Stimulated activated naive B cell treated with anti-CD40 and anti-IgM and Interleukin-4, amounts not matched to agents 10 μg/mL and 1 μg/mL and 100 μg/mL, for 72 hours (primary cell): ENCODE measurements at regions not wholly inside any gene's neighbourhood (a gene's known extent, or its start where the extent isn't known, plus 50 kb on each side); places are given as distances from the start of the nearest gene placed in this dataset.

Source experiments
- ATAC-seq, 2 donors: fragments of 150-1000 bp; cut with Tn5 transposase; replicated peaks; 2 replicates each; pipeline ENCODE4 v1.10.0; 2021; ENCODE audit warnings: moderate library complexity in 1 of 2
- DNase-seq: peaks from one replicate; pipeline ENCODE4 v3.0.0; 2021
- H3K27ac Mint-ChIP-seq: one replicate; pipeline ENCODE4 v1.8.0; 2022; ENCODE audit warnings: mild to moderate bottlenecking, mixed read lengths
- H3K27me3 Mint-ChIP-seq, 2 donors: one replicate each; pipeline ENCODE4 v1.8.0; 2022; ENCODE audit warnings: mixed read lengths in 2 of 2
- H3K36me3 Mint-ChIP-seq, 2 donors: one replicate each; pipeline ENCODE4 v1.8.0; 2022; ENCODE audit warnings: mixed read lengths in 2 of 2, mild to moderate bottlenecking in 1 of 2
- H3K4me1 Mint-ChIP-seq, 2 donors: one replicate each; pipeline ENCODE4 v1.8.0; 2022; ENCODE audit warnings: mixed read lengths in 2 of 2, mild to moderate bottlenecking in 1 of 2
- H3K4me3 Mint-ChIP-seq, 2 donors: one replicate each; pipeline ENCODE4 v1.8.0; 2022; ENCODE audit warnings: mild to moderate bottlenecking in 2 of 2, mixed read lengths in 2 of 2, moderate library complexity in 1 of 2
- H3K9me3 Mint-ChIP-seq, 2 donors: one replicate each; pipeline ENCODE4 v1.8.0; 2022; ENCODE audit warnings: mixed read lengths in 2 of 2, mild to moderate bottlenecking in 1 of 2

- Mint-ChIP-seq H3K36me3 (no peaks in the 10 kb centered on the region), H3K27ac (no peak overlapping the region), H3K4me3 (no peak overlapping the region), H3K27me3 (peaks cover 0 to 8% of the 10 kb centered on the region in 2 donors), H3K9me3 (no peaks in the 10 kb centered on the region), H3K4me1 (no peaks in the 10 kb centered on the region)
- ATAC-seq: no peak
- DNase-seq: no peak
Measured at GRCh38 chrX:14476205-14476604, 53.1 kb upstream of the GLRA2 start.

DNA sequence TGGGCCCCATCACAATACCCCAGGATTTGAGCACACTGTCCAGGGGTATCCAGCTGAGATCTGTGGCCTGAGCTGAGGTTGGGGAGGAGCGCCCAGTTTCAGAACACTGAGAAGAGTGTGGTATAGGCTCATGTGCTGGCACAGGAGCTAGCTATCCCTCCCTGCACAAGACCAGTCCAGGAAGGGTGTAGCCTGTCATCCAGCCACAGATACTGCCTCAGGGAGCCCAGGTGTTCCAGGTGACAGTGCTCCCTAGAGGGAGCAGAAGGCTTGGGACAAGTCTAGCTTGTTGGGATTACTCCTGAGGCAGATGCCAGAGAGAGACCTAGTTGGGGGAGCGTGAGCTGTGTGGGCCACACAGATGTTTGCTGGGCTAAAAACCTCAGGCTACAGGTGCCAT, 79.6 kb upstream of the GLRA2 start:
- Mint-ChIP-seq H3K9me3 (peaks cover 0 to 3% of the 10 kb centered on the region in 2 donors), H3K27ac (no peak overlapping the region), H3K27me3 (peaks cover 0 to 5% of the 10 kb centered on the region in 2 donors), H3K4me1 (no peaks in the 10 kb centered on the region), H3K4me3 (no peak overlapping the region), H3K36me3 (no peaks in the 10 kb centered on the region)
- no peak for ATAC-seq
- no peak for DNase-seq

DNA sequence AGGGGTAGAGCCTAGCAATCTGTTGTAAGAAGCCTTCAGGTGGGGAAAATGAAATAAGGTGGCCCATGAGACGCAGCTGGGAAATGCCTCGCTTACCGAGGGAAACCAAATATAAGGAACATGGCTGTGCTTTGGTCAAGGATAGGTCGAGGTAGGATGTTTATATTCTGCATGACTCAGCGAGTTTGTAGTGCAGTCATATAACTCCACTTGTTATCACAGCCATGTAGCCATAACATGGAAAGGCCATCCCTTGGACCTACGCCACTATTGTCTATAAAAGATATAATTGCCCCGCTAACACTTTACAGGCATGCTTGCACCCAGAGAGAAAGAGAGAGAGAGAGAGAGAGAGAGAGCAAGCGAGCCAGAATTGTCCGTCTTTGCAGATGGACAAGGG, 80.9 kb upstream of the GLRA2 start:
- no peak overlapping the region for H3K4me3 Mint-ChIP-seq
- H3K36me3 Mint-ChIP-seq: no peaks in the 10 kb centered on the region
- H3K4me1 Mint-ChIP-seq: no peaks in the 10 kb centered on the region
- no peak overlapping the region for H3K27ac Mint-ChIP-seq
- no peak for ATAC-seq
- no peak for DNase-seq
- H3K9me3 Mint-ChIP-seq: peaks cover 0 to 2% of the 10 kb centered on the region in 2 donors
- peaks cover 0 to 5% of the 10 kb centered on the region in 2 donors for H3K27me3 Mint-ChIP-seq

DNA sequence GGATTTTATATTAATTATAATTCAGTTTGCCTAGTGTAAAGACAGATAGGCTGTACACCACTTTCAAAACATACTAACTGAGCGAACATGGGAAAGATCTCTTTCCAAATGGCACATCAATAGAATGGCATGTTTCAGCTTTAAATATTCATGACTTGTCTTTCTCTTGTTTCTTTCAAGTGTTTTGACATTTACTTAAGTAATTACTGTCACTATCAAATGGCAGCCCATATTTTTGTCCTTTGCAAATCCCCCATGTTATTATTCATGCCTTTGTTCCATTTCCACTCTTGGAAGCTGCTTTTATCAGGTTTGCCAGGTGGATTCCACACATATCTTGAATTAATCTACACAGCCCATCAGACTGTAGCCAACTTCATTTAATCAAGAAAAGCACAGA, 89.2 kb upstream of the GLRA2 start:
- peaks cover 0 to 7% of the 10 kb centered on the region in 2 donors for H3K27me3 Mint-ChIP-seq
- H3K4me1 Mint-ChIP-seq: no peaks in the 10 kb centered on the region
- H3K9me3 Mint-ChIP-seq: peaks cover 0 to 7% of the 10 kb centered on the region in 2 donors
- ATAC-seq: no peak
- no peaks in the 10 kb centered on the region for H3K36me3 Mint-ChIP-seq
- no peak for DNase-seq
- H3K4me3 Mint-ChIP-seq: no peak overlapping the region
- H3K27ac Mint-ChIP-seq: no peak overlapping the region

DNA sequence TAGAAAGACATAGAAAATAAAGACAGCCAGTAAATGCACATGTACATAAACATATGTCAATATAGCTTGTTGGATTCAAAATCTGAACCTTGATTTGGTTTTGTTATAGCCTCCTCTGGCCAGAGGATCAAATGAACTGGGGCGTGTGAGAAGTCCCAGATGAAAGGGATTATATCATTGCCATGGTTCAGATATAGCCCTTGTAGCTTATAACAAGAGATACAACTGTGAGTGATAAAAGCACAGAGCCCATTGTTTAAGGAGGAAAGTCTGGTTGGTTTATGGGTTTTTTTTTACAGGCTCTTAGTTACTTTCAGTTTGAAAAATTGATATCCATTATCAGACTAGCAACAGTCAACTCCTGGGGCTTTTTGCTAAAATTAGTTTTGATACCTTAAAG, 101.7 kb upstream of the GLRA2 start:
- H3K4me3 Mint-ChIP-seq: no peak overlapping the region
- no peaks in the 10 kb centered on the region for H3K9me3 Mint-ChIP-seq
- H3K27ac Mint-ChIP-seq: no peak overlapping the region
- no peaks in the 10 kb centered on the region for H3K27me3 Mint-ChIP-seq
- H3K4me1 Mint-ChIP-seq: no peaks in the 10 kb centered on the region
- DNase-seq (no peak), ATAC-seq (no peak)
- H3K36me3 Mint-ChIP-seq: no peaks in the 10 kb centered on the region

- ATAC-seq (no peak), DNase-seq (no peak)
Measured at GRCh38 chrX:14420841-14421240, 108.5 kb upstream of the GLRA2 start.

DNA sequence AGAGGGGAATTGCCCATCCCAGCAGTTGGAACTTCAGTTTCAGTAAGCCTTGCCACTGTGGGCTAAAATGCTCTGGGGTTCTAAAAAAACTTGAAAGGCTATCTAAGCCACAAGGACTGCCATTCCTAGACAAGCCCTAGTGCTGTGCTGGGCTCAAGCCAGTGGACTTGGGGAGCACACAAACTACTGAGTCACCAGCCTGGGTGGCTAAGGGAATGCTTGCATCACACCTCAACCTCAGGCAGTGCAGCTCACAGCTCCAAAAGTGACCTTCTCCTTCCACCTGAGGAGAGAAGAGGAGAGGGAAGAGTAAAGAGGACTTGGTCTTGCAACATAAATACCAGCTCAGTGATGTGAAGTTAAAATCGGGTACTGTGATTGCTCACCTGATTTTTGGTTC, 116.7 kb upstream of the GLRA2 start:
- no peak overlapping the region for H3K4me3 Mint-ChIP-seq
- H3K9me3 Mint-ChIP-seq: peaks cover 0 to 4% of the 10 kb centered on the region in 2 donors
- ATAC-seq (no peak), DNase-seq (no peak)
- H3K27ac Mint-ChIP-seq: no peak overlapping the region
- H3K4me1 Mint-ChIP-seq: no peaks in the 10 kb centered on the region
- H3K27me3 Mint-ChIP-seq: no peaks in the 10 kb centered on the region
- no peaks in the 10 kb centered on the region for H3K36me3 Mint-ChIP-seq

More at GRCh38 chrX:14420841-14421240, 108.5 kb upstream of the GLRA2 start:
- no peak overlapping the region for H3K4me3 Mint-ChIP-seq
- H3K4me1 Mint-ChIP-seq: no peaks in the 10 kb centered on the region
- peaks cover 0 to 3% of the 10 kb centered on the region in 2 donors for H3K9me3 Mint-ChIP-seq
- no peak overlapping the region for H3K27ac Mint-ChIP-seq
- H3K36me3 Mint-ChIP-seq: no peaks in the 10 kb centered on the region
- no peaks in the 10 kb centered on the region for H3K27me3 Mint-ChIP-seq

- peaks cover 0 to 4% of the 10 kb centered on the region in 2 donors for H3K9me3 Mint-ChIP-seq
- DNase-seq (no peak), ATAC-seq (no peak)
- H3K27ac Mint-ChIP-seq: no peak overlapping the region
- H3K27me3 Mint-ChIP-seq: no peaks in the 10 kb centered on the region
- H3K4me3 Mint-ChIP-seq: no peak overlapping the region
- no peaks in the 10 kb centered on the region for H3K36me3 Mint-ChIP-seq
- no peaks in the 10 kb centered on the region for H3K4me1 Mint-ChIP-seq
Measured at GRCh38 chrX:14411326-14411725, 118.0 kb upstream of the GLRA2 start.

DNA sequence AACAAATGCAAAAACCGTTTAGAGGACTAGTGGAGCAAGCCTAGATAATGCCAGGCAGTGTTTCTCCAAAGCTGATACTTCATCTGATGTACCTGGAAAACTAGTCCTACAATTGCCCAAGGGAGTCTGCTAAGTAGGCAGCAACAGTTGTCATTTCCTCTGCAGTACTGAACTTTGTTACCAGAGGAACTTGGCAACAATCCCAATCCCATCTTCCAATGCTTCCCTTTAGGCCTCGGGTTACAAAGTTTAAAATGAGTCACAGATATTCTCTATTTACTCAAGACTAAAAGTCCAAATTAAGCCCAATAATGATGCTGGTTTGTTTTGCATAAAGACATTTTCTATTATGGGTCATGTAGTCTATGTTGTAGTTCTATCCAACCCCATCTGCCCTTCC, 120.0 kb upstream of the GLRA2 start:
- Mint-ChIP-seq H3K4me3 (no peak overlapping the region), H3K27ac (no peak overlapping the region), H3K27me3 (no peaks in the 10 kb centered on the region), H3K9me3 (peaks cover 0 to 4% of the 10 kb centered on the region in 2 donors), H3K4me1 (no peaks in the 10 kb centered on the region), H3K36me3 (no peaks in the 10 kb centered on the region)
- no peak for ATAC-seq
- no peak for DNase-seq

DNA sequence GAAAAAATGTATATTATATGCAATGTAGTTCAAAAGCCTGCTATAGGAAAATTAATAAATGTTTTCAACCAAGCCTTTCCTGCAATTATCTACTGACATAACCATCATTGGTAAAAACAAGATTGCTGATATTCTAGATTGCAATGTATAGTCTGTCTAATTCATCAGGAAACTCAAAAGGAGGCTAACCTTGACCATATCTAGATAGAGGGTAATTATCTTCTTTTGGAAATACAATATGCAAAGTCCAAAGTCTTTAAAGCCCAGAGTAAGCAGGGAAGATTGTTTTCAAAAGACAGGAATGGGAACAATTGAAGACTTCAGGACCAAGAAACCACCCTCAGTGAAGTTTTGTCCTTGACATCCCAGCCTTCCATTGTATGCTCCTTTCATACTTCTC, 123.1 kb upstream of the GLRA2 start:
- H3K36me3 Mint-ChIP-seq: no peaks in the 10 kb centered on the region
- no peaks in the 10 kb centered on the region for H3K9me3 Mint-ChIP-seq
- ATAC-seq (no peak), DNase-seq (no peak)
- H3K4me3 Mint-ChIP-seq: no peak overlapping the region
- H3K27me3 Mint-ChIP-seq: no peaks in the 10 kb centered on the region
- H3K4me1 Mint-ChIP-seq: no peaks in the 10 kb centered on the region
- no peak overlapping the region for H3K27ac Mint-ChIP-seq

DNA sequence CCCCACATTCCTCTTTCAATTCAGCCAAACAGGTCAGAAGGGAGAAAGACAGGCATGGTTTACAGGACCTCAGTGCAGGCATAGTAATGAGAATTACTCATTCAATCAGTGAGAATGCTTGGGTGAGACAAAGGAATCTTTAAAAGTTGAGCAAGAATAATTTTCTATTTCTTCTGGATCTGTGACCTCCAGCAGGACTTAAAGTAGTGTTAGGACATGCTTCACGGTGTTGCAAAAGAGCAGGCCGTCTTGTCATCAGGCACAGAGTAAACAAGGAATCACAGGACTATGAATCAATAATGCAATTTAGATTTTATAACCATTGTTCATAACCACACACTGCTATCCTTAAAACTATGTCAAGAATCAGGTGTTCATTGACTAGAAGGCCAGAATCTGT, 130.6 kb upstream of the GLRA2 start:
- Mint-ChIP-seq H3K36me3 (no peaks in the 10 kb centered on the region), H3K9me3 (peaks cover 2 to 3% of the 10 kb centered on the region in 2 donors), H3K27me3 (no peaks in the 10 kb centered on the region), H3K4me1 (no peaks in the 10 kb centered on the region), H3K27ac (no peak overlapping the region), H3K4me3 (no peak overlapping the region)
- DNase-seq: no peak
- no peak for ATAC-seq

GRCh38 chrX:14389682-14390081, 139.7 kb upstream of the GLRA2 start:
- Mint-ChIP-seq H3K27me3 (peaks cover 0 to 11% of the 10 kb centered on the region in 2 donors), H3K36me3 (no peaks in the 10 kb centered on the region), H3K27ac (no peak overlapping the region), H3K9me3 (peaks cover 0 to 8% of the 10 kb centered on the region in 2 donors), H3K4me3 (no peak overlapping the region), H3K4me1 (no peaks in the 10 kb centered on the region)
- DNase-seq (no peak), ATAC-seq (no peak)

DNA sequence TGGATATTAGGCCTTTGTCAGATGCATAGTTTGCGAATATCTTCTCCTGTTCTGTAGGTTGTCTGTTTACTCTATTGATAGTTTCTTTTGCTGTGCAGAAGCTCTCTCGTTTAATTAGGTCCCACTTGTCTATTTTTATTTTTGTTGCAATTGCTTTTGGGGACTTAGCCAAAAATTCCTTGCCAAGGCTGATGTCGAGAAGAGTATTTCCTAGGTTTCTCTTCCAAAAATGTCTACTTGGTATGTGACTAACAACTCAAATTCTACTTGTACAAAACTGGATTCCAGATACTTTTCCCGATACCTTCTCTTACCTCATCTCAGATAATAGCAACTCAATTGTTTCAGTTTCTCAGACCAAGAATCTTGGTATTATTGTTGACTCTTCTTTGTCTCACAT, 142.4 kb upstream of the GLRA2 start:
- ATAC-seq (no peak), DNase-seq (no peak)
- H3K4me3 Mint-ChIP-seq: no peak overlapping the region
- no peaks in the 10 kb centered on the region for H3K4me1 Mint-ChIP-seq
- no peak overlapping the region for H3K27ac Mint-ChIP-seq
- H3K36me3 Mint-ChIP-seq: no peaks in the 10 kb centered on the region
- no peaks in the 10 kb centered on the region for H3K9me3 Mint-ChIP-seq
- H3K27me3 Mint-ChIP-seq: peaks cover 0 to 11% of the 10 kb centered on the region in 2 donors

DNA sequence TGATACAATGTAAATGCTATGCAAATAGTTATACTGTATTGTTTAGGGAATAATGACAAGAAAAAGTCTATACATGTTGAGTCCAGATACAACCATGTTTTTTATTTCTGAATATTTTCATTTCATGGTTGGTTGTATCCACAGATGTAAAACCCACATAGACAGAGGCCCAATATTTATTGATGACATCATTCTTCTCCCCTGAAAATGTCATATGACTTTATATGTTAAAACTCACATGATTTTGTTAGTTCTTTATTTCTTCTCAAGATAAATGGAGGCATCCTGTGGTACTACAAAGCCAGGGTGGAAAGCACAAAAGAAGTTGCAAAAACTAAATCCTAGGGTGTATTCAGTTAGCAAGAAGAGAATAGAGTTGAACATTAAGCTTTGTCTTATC, 149.3 kb upstream of the GLRA2 start:
- ATAC-seq (no peak), DNase-seq (no peak)
- Mint-ChIP-seq H3K4me3 (no peak overlapping the region), H3K36me3 (no peaks in the 10 kb centered on the region), H3K27me3 (no peaks in the 10 kb centered on the region), H3K9me3 (no peaks in the 10 kb centered on the region), H3K27ac (no peak overlapping the region), H3K4me1 (no peaks in the 10 kb centered on the region)

- Mint-ChIP-seq H3K27me3 (no peaks in the 10 kb centered on the region), H3K9me3 (peaks cover 0 to 3% of the 10 kb centered on the region in 2 donors), H3K36me3 (no peaks in the 10 kb centered on the region), H3K4me1 (no peaks in the 10 kb centered on the region), H3K27ac (no peak overlapping the region), H3K4me3 (no peak overlapping the region)
- DNase-seq: no peak
- ATAC-seq: no peak
Measured at GRCh38 chrX:14377427-14377826, 151.9 kb upstream of the GLRA2 start.

DNA sequence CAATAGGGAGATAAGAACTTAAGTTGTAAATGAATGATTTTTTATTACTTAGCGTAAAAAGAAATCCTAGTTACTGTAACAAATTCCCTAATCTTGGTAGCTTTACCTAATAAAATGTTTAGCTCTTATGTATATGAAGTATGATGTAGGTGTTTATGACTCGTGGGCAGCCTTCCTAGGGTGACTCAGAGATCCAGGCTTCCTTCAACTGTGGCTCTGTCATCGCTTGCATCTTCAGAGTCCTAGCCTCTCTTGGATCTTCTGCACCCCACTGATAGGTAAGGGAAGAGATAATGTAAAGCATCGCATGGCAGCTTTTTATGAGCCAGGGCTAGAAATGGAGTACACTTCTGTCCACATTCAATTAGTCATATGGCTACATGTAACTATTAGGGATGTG, 165.6 kb upstream of the GLRA2 start:
- Mint-ChIP-seq H3K9me3 (no peaks in the 10 kb centered on the region), H3K4me3 (no peak overlapping the region), H3K27ac (no peak overlapping the region), H3K36me3 (no peaks in the 10 kb centered on the region), H3K4me1 (no peaks in the 10 kb centered on the region), H3K27me3 (no peaks in the 10 kb centered on the region)
- DNase-seq (no peak), ATAC-seq (no peak)
